MCF 10A (cell line): ENCODE measurements at regions not wholly inside any gene's neighbourhood (a gene's known extent, or its start where the extent isn't known, plus 50 kb on each side); places are given as distances from the start of the nearest gene placed in this dataset.

Experiments used
- BruUV-seq: library from RNA; stranded (reverse); fragments of 400-500 nt; replicated peaks from 2 replicates; lab custom pipeline; 2021; lab: Mats Ljungman, UMichigan
- CTCF ChIA-PET: fragments of 300-600 bp; sonication (Branson Sonifier 250); formaldehyde crosslinking; extraction: SDS; loops from one replicate; lab custom pipeline; 2021; ENCODE audit warnings: antibody characterized with exemption, inconsistent platforms; lab: Yijun Ruan, JAX
- POLR2A ChIA-PET: fragments of 300-600, 350-650 bp; sonication (Branson Sonifier 250); formaldehyde crosslinking; extraction: SDS; loops from one replicate; lab custom pipeline; 2020; ENCODE audit warnings: antibody characterized with exemption, inconsistent platforms; lab: Yijun Ruan, JAX
- DNase-seq: peaks from one replicate; pipeline ENCODE4 v3.0.0-alpha.2; 2018; ENCODE audit not compliant: unreplicated experiment
- H3K27ac Mint-ChIP-seq: one replicate; pipeline ENCODE4 v1.8.0; 2022; ENCODE audit warnings: mild to moderate bottlenecking, low read depth, mixed read lengths; ENCODE audit not compliant: unreplicated experiment
- H3K27me3 Mint-ChIP-seq: one replicate; pipeline ENCODE4 v1.8.0; 2022; ENCODE audit warnings: mixed read lengths; ENCODE audit not compliant: insufficient read depth, unreplicated experiment
- H3K36me3 Mint-ChIP-seq: one replicate; pipeline ENCODE4 v1.8.0; 2022; ENCODE audit warnings: mild to moderate bottlenecking, moderate library complexity, mixed read lengths; ENCODE audit not compliant: insufficient read depth, unreplicated experiment
- H3K4me1 Mint-ChIP-seq: one replicate; pipeline ENCODE4 v1.8.0; 2022; ENCODE audit warnings: mixed read lengths; ENCODE audit not compliant: insufficient read depth, unreplicated experiment
- H3K4me3 Mint-ChIP-seq: one replicate; pipeline ENCODE4 v1.8.0; 2022; ENCODE audit warnings: mild to moderate bottlenecking, moderate library complexity, mixed read lengths; ENCODE audit not compliant: unreplicated experiment
- H3K9me3 Mint-ChIP-seq: one replicate; pipeline ENCODE4 v1.8.0; 2022; ENCODE audit warnings: mixed read lengths; ENCODE audit not compliant: unreplicated experiment
- CTCF ChIP-seq: fragments of 200-600 bp; IDR thresholded peaks from one replicate; pipeline ENCODE4 v1.8.0; 2022; ENCODE audit warnings: antibody characterized with exemption, mild to moderate bottlenecking; ENCODE audit not compliant: unreplicated experiment
- intact Hi-C: fragments of 100-400 bp; cut with micrococcal nuclease; formaldehyde crosslinking; loops from 2 replicates; pipeline ENCODE4 v1.14.1; 2022

- peaks cover 11% of the 10 kb centered on the region for H3K4me1 Mint-ChIP-seq
- ChIA-PET POLR2A (no interaction called here), CTCF (no interaction called here)
- H3K4me3 Mint-ChIP-seq: peak overlapping the region; percentile 2
- no peaks in the 10 kb centered on the region for H3K36me3 Mint-ChIP-seq
- no peak for TF ChIP-seq CTCF
- BruUV-seq: no TSS peak
- no peak for DNase-seq
- H3K9me3 Mint-ChIP-seq: peaks cover 15% of the 10 kb centered on the region
- intact Hi-C loops: no loop called here
- H3K27ac Mint-ChIP-seq: no peak overlapping the region
- no peaks in the 10 kb centered on the region for H3K27me3 Mint-ChIP-seq
Measured at GRCh38 chrX:125791787-125792186, 374.3 kb downstream of the DCAF12L2 start.

DNA sequence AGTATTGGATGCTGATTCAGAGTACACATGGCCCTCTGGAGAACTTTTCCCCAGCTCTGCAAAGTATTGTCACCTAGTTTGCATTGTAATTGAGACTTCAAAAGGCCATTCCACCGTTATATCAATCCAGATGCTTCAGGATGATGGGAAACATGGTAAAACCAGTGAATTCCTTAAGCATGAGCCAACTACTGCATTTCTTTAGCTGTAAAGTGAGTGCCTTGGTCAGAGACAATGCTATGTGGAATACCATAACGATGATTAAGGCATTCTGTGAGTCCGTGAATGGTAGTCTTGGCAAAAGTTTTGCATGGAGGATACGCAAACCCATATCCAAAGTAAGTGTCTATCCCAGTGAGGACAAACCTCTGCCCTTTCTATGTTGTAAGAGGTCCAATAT is 355.2 kb downstream of the DCAF12L2 start:
- ChIA-PET POLR2A (no interaction called here), CTCF (no interaction called here)
- DNase-seq: no peak
- H3K9me3 Mint-ChIP-seq: no peaks in the 10 kb centered on the region
- intact Hi-C loops: no loop called here
- no peaks in the 10 kb centered on the region for H3K36me3 Mint-ChIP-seq
- no peaks in the 10 kb centered on the region for H3K4me1 Mint-ChIP-seq
- no TSS peak for BruUV-seq
- no peak overlapping the region for H3K27ac Mint-ChIP-seq
- no peak overlapping the region for H3K4me3 Mint-ChIP-seq
- no peaks in the 10 kb centered on the region for H3K27me3 Mint-ChIP-seq
- TF ChIP-seq CTCF: no peak

- H3K36me3 Mint-ChIP-seq: no peaks in the 10 kb centered on the region
- H3K27ac Mint-ChIP-seq: no peak overlapping the region
- no TSS peak for BruUV-seq
- DNase-seq: peak; percentile 14
- ChIA-PET POLR2A (no interaction called here), CTCF (interaction anchor here (0.7 to 1.1 kb wide), 5 partner anchors 12 to 620 kb away, joined by 3 read pairs; no protein-coding TSS in a partner anchor)
- intact Hi-C loops: no loop called here
- no peaks in the 10 kb centered on the region for H3K27me3 Mint-ChIP-seq
- no peaks in the 10 kb centered on the region for H3K4me1 Mint-ChIP-seq
- peak; percentile 27 for TF ChIP-seq CTCF
- H3K9me3 Mint-ChIP-seq: peaks cover 10% of the 10 kb centered on the region
- peak overlapping the region; percentile 52 for H3K4me3 Mint-ChIP-seq
Measured at GRCh38 chrX:125826080-125826479, 340.0 kb downstream of the DCAF12L2 start.

- intact Hi-C loops: no loop called here
- TF ChIP-seq CTCF: no peak
- no peak for DNase-seq
- BruUV-seq: no TSS peak
- CTCF ChIA-PET: interaction anchor here (0.5 to 1.1 kb wide), 9 partner anchors 22 to 1059 kb away, joined by 3 to 6 read pairs (median 3); no protein-coding TSS in a partner anchor
- POLR2A ChIA-PET: no interaction called here
- peak overlapping the region; percentile 52 for H3K4me3 Mint-ChIP-seq
- peaks cover 18% of the 10 kb centered on the region for H3K9me3 Mint-ChIP-seq
- no peak overlapping the region for H3K27ac Mint-ChIP-seq
- H3K27me3 Mint-ChIP-seq: no peaks in the 10 kb centered on the region
- H3K36me3 Mint-ChIP-seq: no peaks in the 10 kb centered on the region
- H3K4me1 Mint-ChIP-seq: no peaks in the 10 kb centered on the region
Measured at GRCh38 chrX:125826774-125827451, 339.2 kb downstream of the DCAF12L2 start.
